Gastrocnemius medialis (tissue), 4 donors: ENCODE measurements at regions not wholly inside any gene's neighbourhood (a gene's known extent, or its start where the extent isn't known, plus 50 kb on each side); places are given as distances from the start of the nearest gene placed in this dataset.
"Not testable (repeated sequence)": the region's sequence is repeated elsewhere in the genome, so short reads cannot be mapped to it uniquely, and the experiment has no call there.

ENCODE experiments used
- ATAC-seq, 2 donors: fragments of 150-250 bp; one replicate each; pipeline ENCODE4 v1.9.1; 2016
- DNase-seq, 2 donors: peaks; one replicate each; pipeline ENCODE4 v3.0.0-alpha.2; 2019
- H3K27ac ChIP-seq, 4 donors: fragments of 200-600 bp; sonication (generic); 1 replicate in 1 of 4; 2 replicates in 3 of 4; pipeline ENCODE4 v1.5.1; 2016 to 2018; ENCODE audit warnings: mild to moderate bottlenecking in 2 of 4, moderate library complexity in 1 of 4
- H3K27me3 ChIP-seq, 3 donors: fragments of 200-600 bp; sonication (generic) in 2 of 3; 1 replicate in 1 of 3; 2 replicates in 2 of 3; pipeline versions ENCODE4 v1.5.1 to v1.6.0; 2016 to 2019; ENCODE audit warnings: mild to moderate bottlenecking in 1 of 3, moderate library complexity in 1 of 3
- H3K36me3 ChIP-seq, 2 donors: fragments of 200-600 bp; sonication (generic) in 1 of 2; one replicate each; pipeline ENCODE4 v1.5.1; 2017 to 2018
- H3K4me1 ChIP-seq, 2 donors: fragments of 200-600 bp; sonication (generic) in 1 of 2; one replicate each; pipeline ENCODE4 v1.5.1; 2016 to 2017; ENCODE audit warnings: mild to moderate bottlenecking in 2 of 2
- H3K4me3 ChIP-seq, 4 donors: fragments of 200-600 bp; sonication (generic) in 3 of 4; 1 replicate in 1 of 4; 2 replicates in 3 of 4; pipeline ENCODE4 v1.5.1; 2016 to 2019; ENCODE audit warnings: mild to moderate bottlenecking in 2 of 4
- H3K9me3 ChIP-seq, 3 donors: fragments of 200-600 bp; sonication (generic) in 2 of 3; 1 replicate in 1 of 3; 2 replicates in 2 of 3; pipeline ENCODE4 v1.5.1; 2016 to 2019
- POLR2A ChIP-seq, 2 donors: fragments of 450-650 bp; IDR thresholded peaks; one replicate each; pipeline ENCODE4 v1.6.1; 2017; ENCODE audit warnings: antibody characterized with exemption in 2 of 2, mild to moderate bottlenecking in 2 of 2, moderate library complexity in 2 of 2
- in situ Hi-C, 4 donors: fragments of 200-750 bp; cut with MboI; loops; one replicate each; pipeline versions ENCODE4 v1.15.0 to v1.8.0; 2017; ENCODE audit warnings: low sequenced_read_pairs in 4 of 4
- intact Hi-C: fragments of 100-400 bp; cut with DNase I; formaldehyde crosslinking; loops from one replicate; pipeline ENCODE4 v1.15.1; 2023; ENCODE audit warnings: low total_unique reads
- TF ChIP-seq, protein P1 (sequence below), 5 experiments: fragments of 450-650 bp in 3 of 5; fragments of 200-600 bp in 2 of 5; sonication (generic) in 2 of 5; IDR thresholded peaks in 4 of 5; conservative IDR thresholded peaks in 1 of 5; 1 replicate in 4 of 5; 2 replicates in 1 of 5; pipeline ENCODE4 v1.5.1; 2016 to 2019; ENCODE audit warnings: antibody characterized with exemption in 5 of 5, mild to moderate bottlenecking in 3 of 5, moderate library complexity in 3 of 5

DNA sequence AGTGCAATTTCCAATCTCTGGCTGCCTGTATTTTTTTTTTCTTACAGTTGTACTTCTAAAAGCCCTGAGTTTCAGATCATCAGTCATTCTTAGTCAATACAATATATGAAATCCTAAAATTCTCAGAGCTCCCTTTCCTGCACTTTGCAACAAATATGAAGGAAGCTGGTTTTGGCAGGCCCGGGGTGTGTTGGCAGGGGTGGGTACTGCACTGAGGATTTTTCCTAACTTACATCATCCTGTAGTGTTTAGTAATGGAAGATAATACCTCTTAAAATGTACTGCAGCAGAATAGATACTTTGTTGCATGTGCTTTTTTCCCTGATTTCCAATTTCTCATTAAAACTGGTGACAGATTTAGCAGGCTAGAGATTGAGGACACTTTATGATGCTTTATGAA lies 374.6 kb downstream of the PTH2R start:
- no peak for TF ChIP-seq POLR2A (IDR thresholded peaks at IDR 0.05)
- TF ChIP-seq, protein P1, sequence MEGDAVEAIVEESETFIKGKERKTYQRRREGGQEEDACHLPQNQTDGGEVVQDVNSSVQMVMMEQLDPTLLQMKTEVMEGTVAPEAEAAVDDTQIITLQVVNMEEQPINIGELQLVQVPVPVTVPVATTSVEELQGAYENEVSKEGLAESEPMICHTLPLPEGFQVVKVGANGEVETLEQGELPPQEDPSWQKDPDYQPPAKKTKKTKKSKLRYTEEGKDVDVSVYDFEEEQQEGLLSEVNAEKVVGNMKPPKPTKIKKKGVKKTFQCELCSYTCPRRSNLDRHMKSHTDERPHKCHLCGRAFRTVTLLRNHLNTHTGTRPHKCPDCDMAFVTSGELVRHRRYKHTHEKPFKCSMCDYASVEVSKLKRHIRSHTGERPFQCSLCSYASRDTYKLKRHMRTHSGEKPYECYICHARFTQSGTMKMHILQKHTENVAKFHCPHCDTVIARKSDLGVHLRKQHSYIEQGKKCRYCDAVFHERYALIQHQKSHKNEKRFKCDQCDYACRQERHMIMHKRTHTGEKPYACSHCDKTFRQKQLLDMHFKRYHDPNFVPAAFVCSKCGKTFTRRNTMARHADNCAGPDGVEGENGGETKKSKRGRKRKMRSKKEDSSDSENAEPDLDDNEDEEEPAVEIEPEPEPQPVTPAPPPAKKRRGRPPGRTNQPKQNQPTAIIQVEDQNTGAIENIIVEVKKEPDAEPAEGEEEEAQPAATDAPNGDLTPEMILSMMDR (IDR thresholded peaks at IDR 0.05 in 4 of 5, conservative IDR thresholded peaks at IDR 0.05 in 1 of 5), result no peak
- DNase-seq (no peak), ATAC-seq (no peak)
- Histone ChIP-seq H3K4me3 (no peak overlapping the region), H3K27ac (no peak overlapping the region), H3K27me3 (no peaks in the 10 kb centered on the region), H3K4me1 (no peaks in the 10 kb centered on the region), H3K9me3 (no peaks in the 10 kb centered on the region), H3K36me3 (no peaks in the 10 kb centered on the region)
- in situ Hi-C loops (no loop called here), intact Hi-C loops (no loop called here)

DNA sequence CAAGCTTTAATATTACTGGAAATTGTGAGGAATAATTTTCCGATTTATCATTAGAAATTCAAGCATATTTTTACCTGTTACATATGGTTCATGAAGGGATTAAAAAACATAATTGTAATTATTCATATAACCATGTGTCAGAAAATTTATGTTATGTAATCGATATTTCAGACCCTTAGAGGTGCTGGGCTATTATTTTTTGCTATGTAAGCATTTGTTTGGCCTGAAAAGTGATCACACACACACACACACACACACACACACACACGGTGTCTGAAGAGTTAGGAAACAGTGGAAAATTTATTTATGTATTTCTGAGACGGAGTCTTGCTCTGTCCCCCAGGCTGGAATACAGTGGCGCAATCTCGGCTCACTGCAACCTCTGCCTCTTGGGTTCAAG lies 375.5 kb downstream of the PTH2R start:
- DNase-seq (no peak), ATAC-seq (no peak)
- H3K27ac ChIP-seq, result no peak overlapping the region
- intact Hi-C loops (no loop called here), in situ Hi-C loops (no loop called here)
- TF ChIP-seq, protein P1 (IDR thresholded peaks at IDR 0.05 in 4 of 5, conservative IDR thresholded peaks at IDR 0.05 in 1 of 5), result no peak
- no peak for TF ChIP-seq POLR2A (IDR thresholded peaks at IDR 0.05)
- no peaks in the 10 kb centered on the region for H3K36me3 ChIP-seq
- no peak overlapping the region for H3K4me3 ChIP-seq
- no peaks in the 10 kb centered on the region for H3K27me3 ChIP-seq
- H3K4me1 ChIP-seq, result no peaks in the 10 kb centered on the region
- no peaks in the 10 kb centered on the region for H3K9me3 ChIP-seq

DNA sequence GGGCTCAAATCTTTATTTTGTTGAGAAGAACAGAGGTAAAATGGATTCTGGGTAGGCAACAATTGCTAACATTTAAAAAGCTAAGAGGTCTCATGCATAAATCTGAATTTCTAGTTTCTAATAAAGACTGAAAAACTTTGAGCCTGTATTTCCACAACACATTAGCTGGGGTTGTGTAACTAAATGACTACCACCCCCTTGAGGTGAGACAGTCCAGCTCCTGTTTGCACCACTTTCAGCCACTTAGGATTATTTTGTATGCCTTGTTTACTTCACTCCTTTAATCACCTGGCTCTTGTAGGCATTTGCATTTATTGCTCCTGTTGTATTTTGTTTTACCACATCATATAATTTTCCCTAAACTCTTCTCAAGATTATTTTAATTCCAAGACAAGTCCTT lies 376.6 kb downstream of the PTH2R start:
- ATAC-seq, result no peak
- DNase-seq, result no peak
- H3K27ac ChIP-seq, result no peak overlapping the region
- TF ChIP-seq, protein P1 (IDR thresholded peaks at IDR 0.05 in 4 of 5, conservative IDR thresholded peaks at IDR 0.05 in 1 of 5), result no peak
- no peak for TF ChIP-seq POLR2A (IDR thresholded peaks at IDR 0.05)
- H3K9me3 ChIP-seq, result no peaks in the 10 kb centered on the region
- intact Hi-C loops (no loop called here), in situ Hi-C loops (no loop called here)
- H3K4me1 ChIP-seq, result no peaks in the 10 kb centered on the region
- H3K27me3 ChIP-seq, result no peaks in the 10 kb centered on the region
- no peak overlapping the region for H3K4me3 ChIP-seq
- no peaks in the 10 kb centered on the region for H3K36me3 ChIP-seq

DNA sequence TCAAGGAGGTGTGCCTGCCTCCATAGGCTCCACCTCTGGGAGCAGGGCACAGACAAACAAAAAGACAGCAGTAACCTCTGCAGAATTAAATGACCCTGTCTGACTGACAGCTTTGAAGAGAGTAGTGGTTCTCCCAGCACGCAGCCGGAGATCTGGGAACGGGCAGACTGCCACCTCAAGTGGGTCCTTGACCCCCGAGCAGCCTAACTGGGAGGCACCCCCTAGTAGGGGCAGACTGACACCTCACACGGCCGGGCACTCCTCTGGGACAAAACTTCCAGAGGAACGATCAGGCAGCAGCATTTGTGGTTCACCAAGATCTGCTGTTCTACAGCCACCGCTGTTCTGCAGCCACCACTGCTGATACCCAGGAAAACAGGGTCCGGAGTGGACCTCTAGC lies 378.2 kb downstream of the PTH2R start:
- DNase-seq, H3K9me3 ChIP-seq, ATAC-seq, in situ Hi-C loops, H3K27ac ChIP-seq, intact Hi-C loops, H3K4me3 ChIP-seq, H3K27me3 ChIP-seq, H3K4me1 ChIP-seq, H3K36me3 ChIP-seq: not testable (repeated sequence)

DNA sequence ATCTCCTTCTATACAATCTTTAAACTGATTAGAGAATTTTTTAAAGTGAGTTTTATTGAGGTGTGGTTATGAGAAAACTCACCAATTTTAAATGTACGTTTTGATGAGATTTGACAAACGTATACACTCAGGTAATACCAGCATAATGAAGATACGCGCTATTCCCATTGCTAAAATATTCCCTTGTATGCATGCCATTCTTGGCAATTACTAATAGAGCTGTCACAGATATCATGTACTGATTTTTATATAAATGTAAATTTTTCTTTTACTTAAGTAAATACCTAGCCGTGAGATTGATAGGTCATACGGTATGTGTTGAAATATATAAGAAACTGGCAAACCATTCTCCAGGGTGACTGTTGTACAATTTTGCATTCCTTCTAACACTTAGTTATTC lies 384.7 kb downstream of the PTH2R start:
- H3K4me3 ChIP-seq, result no peak overlapping the region
- H3K4me1 ChIP-seq, result no peaks in the 10 kb centered on the region
- no peaks in the 10 kb centered on the region for H3K36me3 ChIP-seq
- no peak for DNase-seq
- no peak overlapping the region for H3K27ac ChIP-seq
- no peaks in the 10 kb centered on the region for H3K9me3 ChIP-seq
- TF ChIP-seq, protein P1 (IDR thresholded peaks at IDR 0.05 in 4 of 5, conservative IDR thresholded peaks at IDR 0.05 in 1 of 5), result no peak
- no peak for TF ChIP-seq POLR2A (IDR thresholded peaks at IDR 0.05)
- in situ Hi-C loops (no loop called here), intact Hi-C loops (no loop called here)
- no peaks in the 10 kb centered on the region for H3K27me3 ChIP-seq
- no peak for ATAC-seq
